Panc1 (cell line): ENCODE measurements at regions not wholly inside any gene's neighbourhood (a gene's known extent, or its start where the extent isn't known, plus 50 kb on each side); places are given as distances from the start of the nearest gene placed in this dataset.

Source experiments
- ATAC-seq: fragments of 200-7000 bp; cut with Tn5 transposase; 2 replicates; pipeline ENCODE4 v1.9.1; 2020; ENCODE audit warnings: mild to moderate bottlenecking, moderate library complexity
- BruUV-seq: library from RNA; stranded (reverse); fragments of 400-500 nt; replicated peaks from 2 replicates; lab custom pipeline; 2021; lab: Mats Ljungman, UMichigan
- CTCF ChIA-PET: fragments of 300-600 bp; sonication (Branson Sonifier 250); formaldehyde crosslinking; loops from one replicate; lab custom pipeline; 2022; ENCODE audit warnings: antibody characterized with exemption; lab: Charles Lee
- POLR2A ChIA-PET: fragments of 300-600 bp; sonication (Branson Sonifier 250); formaldehyde crosslinking; loops from one replicate; lab custom pipeline; 2022; ENCODE audit warnings: antibody characterized with exemption; lab: Charles Lee
- DNase-seq: peaks from one replicate; pipeline ENCODE4 v3.0.0-alpha.2; 2010; ENCODE audit warnings: low read depth, low spot score
- H3K27ac ChIP-seq: 2 replicates; pipeline ENCODE4 v1.5.1; 2011; ENCODE audit warnings: mild to moderate bottlenecking, low read length, inconsistent platforms
- H3K27me3 ChIP-seq: fragments of 200-500 bp; sonication (Bioruptor generic); 2 replicates; pipeline ENCODE4 v1.6.0; 2014; ENCODE audit warnings: low read length, inconsistent platforms; ENCODE audit not compliant: control insufficient read depth, insufficient read depth
- H3K36me3 ChIP-seq: fragments of 200-500 bp; sonication (Bioruptor generic); 2 replicates; pipeline ENCODE4 v1.5.1; 2014; ENCODE audit warnings: inconsistent platforms, mild to moderate bottlenecking, low read length, moderate library complexity; ENCODE audit not compliant: control insufficient read depth, insufficient read depth
- H3K4me1 ChIP-seq: 2 replicates; pipeline ENCODE4 v1.5.1; 2011; ENCODE audit warnings: inconsistent platforms, mild to moderate bottlenecking, low read length, moderate library complexity; ENCODE audit not compliant: control insufficient read depth, insufficient read depth
- H3K4me3 ChIP-seq, 2 experiments: 2 replicates each; pipeline ENCODE4 v1.5.1; 2011 to 2012; ENCODE audit warnings: low read depth in 2 of 2, low read length in 2 of 2, mild to moderate bottlenecking in 2 of 2, inconsistent platforms in 1 of 2, moderate library complexity in 1 of 2
- H3K9me3 ChIP-seq: fragments of 200-500 bp; sonication (Bioruptor generic); 2 replicates; pipeline ENCODE4 v1.5.1; 2014; ENCODE audit warnings: low read depth, mild to moderate bottlenecking, inconsistent platforms, low read length, moderate library complexity; ENCODE audit not compliant: control insufficient read depth, insufficient read depth
- CTCF ChIP-seq: fragments of 450-650 bp; IDR thresholded peaks from 2 replicates; pipeline ENCODE4 v1.5.1; 2017; ENCODE audit warnings: mild to moderate bottlenecking
- POLR2AphosphoS5 ChIP-seq: IDR thresholded peaks from 2 replicates; pipeline ENCODE4 v1.6.1; 2012; ENCODE audit warnings: mild to moderate bottlenecking, low read depth, low read length, moderate library complexity
- REST ChIP-seq, 2 experiments: IDR thresholded peaks; 2 replicates each; pipeline ENCODE4 v1.6.1; 2011 to 2012; ENCODE audit warnings: low read depth in 2 of 2, control low read depth in 1 of 2, low read length in 1 of 2, mild to moderate bottlenecking in 1 of 2, moderate library complexity in 1 of 2; ENCODE audit not compliant: insufficient read depth in 1 of 2
- SIN3A ChIP-seq: IDR thresholded peaks from 2 replicates; pipeline ENCODE4 v1.6.1; 2012; ENCODE audit warnings: low read depth, mild to moderate bottlenecking, low read length, moderate library complexity, borderline replicate concordance; ENCODE audit not compliant: insufficient read depth
- TCF7L2 ChIP-seq: IDR thresholded peaks from 2 replicates; pipeline ENCODE4 v1.6.1; 2011; ENCODE audit warnings: mild to moderate bottlenecking, low read depth, low read length, inconsistent platforms
- in situ Hi-C: cut with HindIII; loops from 2 replicates; pipeline ENCODE4 v1.10.0; 2016; ENCODE audit warnings: low sequenced_read_pairs, low pct_unique_long_range_greater_than_20kb
- intact Hi-C: fragments of 100-400 bp; cut with micrococcal nuclease; formaldehyde crosslinking; loops from one replicate; pipeline ENCODE4 v1.10.0; 2022; ENCODE audit not compliant: unreplicated experiment

- in situ Hi-C loops, result no loop called here
- no peaks in the 10 kb centered on the region for H3K27me3 ChIP-seq
- ATAC-seq (no peak), DNase-seq (no peak)
- H3K36me3 ChIP-seq, result no peaks in the 10 kb centered on the region
- H3K27ac ChIP-seq, result no peak overlapping the region
- ChIA-PET CTCF (no interaction called here), POLR2A (no interaction called here)
- BruUV-seq, result no TSS peak
- no peaks in the 10 kb centered on the region for H3K4me1 ChIP-seq
- no peaks in the 10 kb centered on the region for H3K9me3 ChIP-seq
- intact Hi-C loops, result no loop called here
- H3K4me3 ChIP-seq, result no peak overlapping the region
- TF ChIP-seq POLR2AphosphoS5, result no peak
- TF ChIP-seq REST (IDR thresholded peaks at IDR 0.05; ENCODE audit: insufficient read depth in 1 of 2, low read depth in 2 of 2, low read length in 1 of 2), result no peak
- TF ChIP-seq CTCF, result no peak
- no peak for TF ChIP-seq SIN3A
- no peak for TF ChIP-seq TCF7L2
Observed at GRCh38 chr9:20016611-20017010, 227.8 kb upstream of the SLC24A2 start.

GRCh38 chr9:20015427-20015931 is 226.6 kb upstream of the SLC24A2 start:
- H3K9me3 ChIP-seq, result no peaks in the 10 kb centered on the region
- no peak overlapping the region for H3K4me3 ChIP-seq
- in situ Hi-C loops, result no loop called here
- TF ChIP-seq REST (IDR thresholded peaks at IDR 0.05; ENCODE audit: insufficient read depth in 1 of 2, low read depth in 2 of 2, low read length in 1 of 2) (no peak), CTCF (no peak), POLR2AphosphoS5 (no peak), TCF7L2 (no peak), SIN3A (no peak)
- intact Hi-C loops, result no loop called here
- no peaks in the 10 kb centered on the region for H3K36me3 ChIP-seq
- no peaks in the 10 kb centered on the region for H3K27me3 ChIP-seq
- H3K27ac ChIP-seq, result no peak overlapping the region
- H3K4me1 ChIP-seq, result no peaks in the 10 kb centered on the region
- POLR2A ChIA-PET, result no interaction called here
- ATAC-seq, result no peak
- CTCF ChIA-PET, result no interaction called here
- DNase-seq, result no peak
- BruUV-seq, result no TSS peak
